NT2/D1 (cell line): ENCODE measurements at regions not wholly inside any gene's neighbourhood (a gene's known extent, or its start where the extent isn't known, plus 50 kb on each side); places are given as distances from the start of the nearest gene placed in this dataset.

Source experiments
- SUZ12 ChIP-seq: IDR thresholded peaks from 2 replicates; pipeline ENCODE4 v1.6.1; 2011; ENCODE audit not compliant: insufficient read length, insufficient read depth; ENCODE audit errors: extremely low read depth
- YY1 ChIP-seq: IDR thresholded peaks from 2 replicates; pipeline ENCODE4 v1.6.1; 2011; ENCODE audit not compliant: insufficient read length, insufficient read depth
- ZNF274 ChIP-seq: IDR thresholded peaks from 2 replicates; pipeline ENCODE4 v1.6.1; 2011; ENCODE audit warnings: mild to moderate bottlenecking, low read depth, low read length

DNA sequence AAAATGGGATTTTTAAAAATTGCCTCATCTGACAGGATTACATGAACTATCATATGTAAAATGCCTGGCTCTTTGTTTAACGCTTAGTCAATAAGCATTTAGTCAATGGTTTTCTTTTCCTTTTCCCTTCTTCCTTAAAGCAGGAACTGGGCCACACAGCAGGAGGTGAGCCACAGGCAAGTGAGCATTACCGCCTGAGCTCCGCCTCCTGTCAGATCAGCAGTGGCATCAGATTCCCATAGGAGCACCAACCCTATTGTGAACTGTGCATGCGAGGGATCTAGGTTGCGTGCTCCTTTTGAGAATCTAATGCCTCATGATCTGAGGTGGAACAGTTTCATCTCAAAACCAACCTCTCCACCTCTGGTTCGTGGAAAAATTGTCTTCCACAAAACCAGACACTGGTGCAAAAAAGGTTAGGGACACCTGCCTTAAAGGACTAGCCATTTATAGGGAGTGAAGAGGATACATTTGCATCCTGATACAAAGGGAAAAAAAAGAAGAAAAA lies 306.1 kb downstream of the FBXW7 start:
- TF ChIP-seq YY1 (no peak), SUZ12 (no peak), ZNF274 (no peak)
